Activated CD8-positive, alpha-beta T cell treated with anti-CD3 and anti-CD28 coated beads for 36 hours (primary cell): ENCODE measurements at regions not wholly inside any gene's neighbourhood (a gene's known extent, or its start where the extent isn't known, plus 50 kb on each side); places are given as distances from the start of the nearest gene placed in this dataset.

Experiments
- ATAC-seq: fragments of 200-7000 bp; cut with Tn5 transposase; one replicate; pipeline ENCODE4 v1.10.0; 2021; ENCODE audit warnings: mild to moderate bottlenecking, moderate library complexity
- CTCF ChIA-PET: fragments of 350-600 bp; sonication (Branson Sonifier 250); formaldehyde crosslinking; loops from one replicate; lab custom pipeline; 2021; ENCODE audit warnings: antibody characterized with exemption; lab: Charles Lee
- POLR2A ChIA-PET: fragments of 350-600 bp; sonication (Branson Sonifier 250); formaldehyde crosslinking; loops from one replicate; lab custom pipeline; 2021; ENCODE audit warnings: antibody characterized with exemption; lab: Charles Lee
- DNase-seq: peaks from one replicate; pipeline ENCODE4 v3.0.0-alpha.2; 2020
- H3K27ac Mint-ChIP-seq: one replicate; pipeline ENCODE4 v1.8.0; 2021; ENCODE audit warnings: mild to moderate bottlenecking, mixed read lengths
- H3K27me3 Mint-ChIP-seq: one replicate; pipeline ENCODE4 v1.8.0; 2021; ENCODE audit warnings: mixed read lengths
- H3K36me3 Mint-ChIP-seq: one replicate; pipeline ENCODE4 v1.8.0; 2021; ENCODE audit warnings: low read depth, mixed read lengths
- H3K4me1 Mint-ChIP-seq: one replicate; pipeline ENCODE4 v1.8.0; 2021; ENCODE audit warnings: low read depth, mixed read lengths
- H3K4me3 Mint-ChIP-seq: one replicate; pipeline ENCODE4 v1.8.0; 2021; ENCODE audit warnings: mild to moderate bottlenecking, moderate library complexity, mixed read lengths
- H3K9me3 Mint-ChIP-seq: one replicate; pipeline ENCODE4 v1.8.0; 2021; ENCODE audit warnings: mixed read lengths
- intact Hi-C: fragments of 100-400 bp; cut with micrococcal nuclease; formaldehyde crosslinking; loops from one replicate; pipeline ENCODE4 v1.10.0; 2022
- TF ChIP-seq, protein P1 (sequence below): fragments of 200-600 bp; IDR thresholded peaks from one replicate; pipeline ENCODE4 v1.8.0; 2022; ENCODE audit warnings: antibody characterized with exemption, mild to moderate bottlenecking

DNA sequence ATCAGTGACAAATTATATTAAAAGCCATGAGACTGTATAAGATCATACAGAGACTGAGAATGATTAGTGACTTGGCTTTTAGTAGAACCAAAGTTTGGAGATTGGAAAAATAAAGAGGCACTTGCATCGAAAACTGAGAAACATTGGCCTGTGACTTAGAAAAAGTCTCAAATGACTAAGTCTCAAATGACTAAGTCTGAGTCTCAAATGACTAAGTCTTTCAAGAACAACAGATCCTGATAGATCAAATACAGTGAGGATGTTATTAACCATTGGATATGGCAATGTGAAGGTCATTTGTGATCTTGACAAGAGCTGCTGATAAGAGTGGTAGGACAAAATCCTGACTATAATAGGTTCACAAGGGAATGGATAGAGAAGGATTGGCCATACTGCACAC lies 135.5 kb upstream of the FANCL start:
- H3K36me3 Mint-ChIP-seq, result no peaks in the 10 kb centered on the region
- no peaks in the 10 kb centered on the region for H3K9me3 Mint-ChIP-seq
- intact Hi-C loops, result no loop called here
- no peak overlapping the region for H3K27ac Mint-ChIP-seq
- DNase-seq (no peak), ATAC-seq (peak; percentile 27)
- H3K4me3 Mint-ChIP-seq, result no peak overlapping the region
- H3K4me1 Mint-ChIP-seq, result peaks cover 10% of the 10 kb centered on the region
- no peaks in the 10 kb centered on the region for H3K27me3 Mint-ChIP-seq
- ChIA-PET POLR2A (no interaction called here), CTCF (no interaction called here)
- TF ChIP-seq, protein P1, sequence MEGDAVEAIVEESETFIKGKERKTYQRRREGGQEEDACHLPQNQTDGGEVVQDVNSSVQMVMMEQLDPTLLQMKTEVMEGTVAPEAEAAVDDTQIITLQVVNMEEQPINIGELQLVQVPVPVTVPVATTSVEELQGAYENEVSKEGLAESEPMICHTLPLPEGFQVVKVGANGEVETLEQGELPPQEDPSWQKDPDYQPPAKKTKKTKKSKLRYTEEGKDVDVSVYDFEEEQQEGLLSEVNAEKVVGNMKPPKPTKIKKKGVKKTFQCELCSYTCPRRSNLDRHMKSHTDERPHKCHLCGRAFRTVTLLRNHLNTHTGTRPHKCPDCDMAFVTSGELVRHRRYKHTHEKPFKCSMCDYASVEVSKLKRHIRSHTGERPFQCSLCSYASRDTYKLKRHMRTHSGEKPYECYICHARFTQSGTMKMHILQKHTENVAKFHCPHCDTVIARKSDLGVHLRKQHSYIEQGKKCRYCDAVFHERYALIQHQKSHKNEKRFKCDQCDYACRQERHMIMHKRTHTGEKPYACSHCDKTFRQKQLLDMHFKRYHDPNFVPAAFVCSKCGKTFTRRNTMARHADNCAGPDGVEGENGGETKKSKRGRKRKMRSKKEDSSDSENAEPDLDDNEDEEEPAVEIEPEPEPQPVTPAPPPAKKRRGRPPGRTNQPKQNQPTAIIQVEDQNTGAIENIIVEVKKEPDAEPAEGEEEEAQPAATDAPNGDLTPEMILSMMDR, result no peak

DNA sequence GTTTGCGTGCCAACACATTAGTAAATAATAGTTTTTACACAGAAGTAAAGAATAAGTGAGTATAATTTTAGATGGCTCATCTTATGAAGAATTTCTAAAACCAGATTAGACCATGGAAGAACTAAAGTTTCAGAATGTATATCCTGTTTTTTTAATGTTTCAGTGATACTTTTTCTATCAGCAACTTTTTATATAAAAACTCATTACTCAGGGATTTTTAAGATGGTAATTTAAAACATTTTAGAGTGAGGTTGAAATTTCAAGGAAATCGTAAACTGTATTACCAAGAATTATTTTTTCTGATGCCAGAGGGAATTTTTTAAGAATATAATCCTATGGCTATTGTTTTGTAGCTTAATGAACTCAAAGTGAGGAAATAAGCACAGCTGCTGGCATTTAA lies 128.5 kb upstream of the FANCL start:
- ATAC-seq (no peak), DNase-seq (no peak)
- Mint-ChIP-seq H3K27ac (no peak overlapping the region), H3K27me3 (peaks cover 2% of the 10 kb centered on the region), H3K9me3 (no peaks in the 10 kb centered on the region), H3K4me3 (no peak overlapping the region), H3K36me3 (no peaks in the 10 kb centered on the region), H3K4me1 (no peaks in the 10 kb centered on the region)
- TF ChIP-seq, protein P1, result no peak
- CTCF ChIA-PET, result interaction anchor here (0.7 kb wide), 1 partner anchor 21 kb away, joined by 3 read pairs; no protein-coding TSS in a partner anchor
- POLR2A ChIA-PET, result no interaction called here
- intact Hi-C loops, result no loop called here

DNA sequence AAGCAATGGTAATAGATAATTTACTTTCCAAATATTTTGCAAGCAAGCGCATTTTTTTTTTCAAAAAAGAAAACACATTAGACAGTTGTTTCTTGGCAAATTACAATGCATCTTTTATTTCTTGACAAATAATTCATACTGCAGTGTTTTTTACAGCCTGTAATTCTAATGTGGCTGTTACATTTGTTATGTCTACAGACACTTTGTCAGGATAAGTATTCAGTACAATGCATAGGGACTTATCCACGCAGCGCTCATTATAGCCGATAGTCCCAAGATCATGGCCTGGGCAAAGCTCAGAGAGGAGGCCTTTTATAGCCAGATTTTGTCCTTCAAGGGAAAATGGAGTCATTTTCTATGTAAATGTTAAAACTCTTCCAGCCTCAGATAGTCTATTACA lies 123.0 kb upstream of the FANCL start:
- intact Hi-C loops, result no loop called here
- ChIA-PET POLR2A (no interaction called here), CTCF (no interaction called here)
- Mint-ChIP-seq H3K27me3 (peaks cover 12% of the 10 kb centered on the region), H3K27ac (no peak overlapping the region), H3K4me1 (no peaks in the 10 kb centered on the region), H3K4me3 (no peak overlapping the region), H3K36me3 (no peaks in the 10 kb centered on the region), H3K9me3 (no peaks in the 10 kb centered on the region)
- DNase-seq, result no peak
- ATAC-seq, result no peak
- TF ChIP-seq, protein P1, result no peak

DNA sequence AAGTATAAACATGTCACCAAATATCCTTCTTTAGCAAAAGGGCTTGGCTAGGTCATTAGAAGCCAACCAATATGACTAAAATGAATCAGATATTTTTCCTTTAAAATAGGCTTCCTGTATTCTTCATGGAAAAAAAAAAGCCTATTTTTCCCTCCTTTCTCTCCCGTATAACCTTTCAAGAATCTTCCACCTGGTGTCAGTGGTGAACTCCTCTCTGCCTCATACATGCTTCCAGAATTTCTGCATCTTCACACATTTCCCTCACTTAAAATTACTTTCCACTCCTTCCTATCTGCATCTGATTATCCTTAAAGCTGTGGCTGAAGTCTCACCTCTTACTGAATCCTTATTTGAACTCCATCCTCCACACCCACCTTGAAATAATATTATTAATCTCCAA lies 116.9 kb upstream of the FANCL start:
- POLR2A ChIA-PET, result no interaction called here
- ATAC-seq (no peak), DNase-seq (no peak)
- Mint-ChIP-seq H3K9me3 (no peaks in the 10 kb centered on the region), H3K4me3 (no peak overlapping the region), H3K27me3 (peaks cover 33% of the 10 kb centered on the region), H3K27ac (no peak overlapping the region), H3K36me3 (no peaks in the 10 kb centered on the region), H3K4me1 (no peaks in the 10 kb centered on the region)
- intact Hi-C loops, result no loop called here
- CTCF ChIA-PET, result no interaction called here
- TF ChIP-seq, protein P1, result no peak

DNA sequence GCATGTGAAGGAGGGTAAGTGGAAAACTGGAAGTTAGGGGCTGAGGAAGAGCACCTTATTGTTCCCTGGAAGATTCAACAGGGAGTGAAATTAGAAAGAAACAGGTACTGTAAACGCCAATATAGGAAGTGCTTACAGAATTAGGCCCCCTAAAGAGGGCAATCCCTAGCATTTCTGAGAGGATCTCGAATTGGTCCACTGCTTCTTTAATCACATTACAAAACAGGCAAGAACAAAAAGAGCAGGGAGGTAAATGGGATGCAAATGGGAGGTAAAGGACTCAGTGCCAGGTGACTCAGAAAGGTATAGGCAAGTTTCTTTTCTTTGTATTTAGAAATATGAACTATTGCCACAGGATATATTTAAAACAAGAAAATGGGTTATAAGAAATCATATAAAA lies 116.4 kb upstream of the FANCL start:
- no peaks in the 10 kb centered on the region for H3K9me3 Mint-ChIP-seq
- no peak overlapping the region for H3K27ac Mint-ChIP-seq
- intact Hi-C loops, result no loop called here
- DNase-seq (no peak), ATAC-seq (no peak)
- ChIA-PET CTCF (no interaction called here), POLR2A (no interaction called here)
- no peaks in the 10 kb centered on the region for H3K36me3 Mint-ChIP-seq
- H3K27me3 Mint-ChIP-seq, result peaks cover 32% of the 10 kb centered on the region
- TF ChIP-seq, protein P1, result no peak
- H3K4me1 Mint-ChIP-seq, result no peaks in the 10 kb centered on the region
- no peak overlapping the region for H3K4me3 Mint-ChIP-seq
